ENCODE measurements at regions not wholly inside any gene's neighbourhood (a gene's known extent, or its start where the extent isn't known, plus 50 kb on each side); places are given as distances from the start of the nearest gene placed in this dataset.

DNA sequence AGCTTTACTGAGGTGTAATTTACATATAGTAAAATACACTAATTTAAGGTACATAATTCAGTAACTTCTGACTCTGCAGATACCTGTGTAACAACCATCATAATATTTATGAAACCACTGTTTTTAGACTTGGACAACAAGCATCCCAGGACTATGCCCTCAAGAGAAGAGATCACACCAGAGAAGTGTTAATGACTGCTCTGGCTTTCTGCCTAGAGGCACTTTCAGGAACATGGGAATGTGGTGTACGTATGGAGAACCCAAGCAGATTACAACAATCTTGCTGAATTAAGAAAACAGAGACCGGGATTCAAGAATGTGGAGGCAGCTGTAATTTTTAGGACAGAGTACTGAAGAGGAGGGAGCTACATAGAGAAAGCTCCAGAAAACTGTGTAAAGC is 475.2 kb downstream of the LPIN1 start:
- H3K27ac ChIP-seq, result no peak overlapping the region
- no peaks in the 10 kb centered on the region for H3K4me1 ChIP-seq
- WGBS, 2 donors, result 42 to 71% methylated on average over 2 of the region's 2 CpGs
- no peak overlapping the region for H3K4me3 ChIP-seq
- H3K9me3 ChIP-seq, result peaks cover 0 to 15% (median 0%) of the 10 kb centered on the region in 3 donors
- no peak for TF ChIP-seq POLR2A (IDR thresholded peaks at IDR 0.05)
- intact Hi-C loops (cut with DNase I), result no loop called here
- H3K36me3 ChIP-seq (replicated peaks in 1 of 2; ENCODE audit: insufficient read depth in 1 of 2, low read depth in 2 of 2), result no peaks in the 10 kb centered on the region
- no peaks in the 10 kb centered on the region for H3K27me3 ChIP-seq
- ATAC-seq, result no peak
- no peak for DNase-seq

- H3K9me3 ChIP-seq, result peaks cover 0 to 15% (median 0%) of the 10 kb centered on the region in 3 donors
- no peak for DNase-seq
- H3K4me3 ChIP-seq, result no peak overlapping the region
- ATAC-seq, result no peak
- TF ChIP-seq, protein P1, sequence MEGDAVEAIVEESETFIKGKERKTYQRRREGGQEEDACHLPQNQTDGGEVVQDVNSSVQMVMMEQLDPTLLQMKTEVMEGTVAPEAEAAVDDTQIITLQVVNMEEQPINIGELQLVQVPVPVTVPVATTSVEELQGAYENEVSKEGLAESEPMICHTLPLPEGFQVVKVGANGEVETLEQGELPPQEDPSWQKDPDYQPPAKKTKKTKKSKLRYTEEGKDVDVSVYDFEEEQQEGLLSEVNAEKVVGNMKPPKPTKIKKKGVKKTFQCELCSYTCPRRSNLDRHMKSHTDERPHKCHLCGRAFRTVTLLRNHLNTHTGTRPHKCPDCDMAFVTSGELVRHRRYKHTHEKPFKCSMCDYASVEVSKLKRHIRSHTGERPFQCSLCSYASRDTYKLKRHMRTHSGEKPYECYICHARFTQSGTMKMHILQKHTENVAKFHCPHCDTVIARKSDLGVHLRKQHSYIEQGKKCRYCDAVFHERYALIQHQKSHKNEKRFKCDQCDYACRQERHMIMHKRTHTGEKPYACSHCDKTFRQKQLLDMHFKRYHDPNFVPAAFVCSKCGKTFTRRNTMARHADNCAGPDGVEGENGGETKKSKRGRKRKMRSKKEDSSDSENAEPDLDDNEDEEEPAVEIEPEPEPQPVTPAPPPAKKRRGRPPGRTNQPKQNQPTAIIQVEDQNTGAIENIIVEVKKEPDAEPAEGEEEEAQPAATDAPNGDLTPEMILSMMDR (IDR thresholded peaks at IDR 0.05), result no peak
- no peak for TF ChIP-seq POLR2A (IDR thresholded peaks at IDR 0.05)
- no peaks in the 10 kb centered on the region for H3K4me1 ChIP-seq
- no peaks in the 10 kb centered on the region for H3K36me3 ChIP-seq (replicated peaks in 1 of 2; ENCODE audit: insufficient read depth in 1 of 2, low read depth in 2 of 2)
- intact Hi-C loops (cut with DNase I), result no loop called here
- H3K27ac ChIP-seq, result no peak overlapping the region
- 71 to 74% methylated on average over 1 of the region's 1 CpG for WGBS, 2 donors
- H3K27me3 ChIP-seq, result no peaks in the 10 kb centered on the region
Measured at GRCh38 chr2:12222554-12222953, 476.1 kb downstream of the LPIN1 start.

- no peak overlapping the region for H3K27ac ChIP-seq
- intact Hi-C loops (cut with DNase I), result no loop called here
Measured at GRCh38 chr2:12223732-12224131, 477.3 kb downstream of the LPIN1 start.

DNA sequence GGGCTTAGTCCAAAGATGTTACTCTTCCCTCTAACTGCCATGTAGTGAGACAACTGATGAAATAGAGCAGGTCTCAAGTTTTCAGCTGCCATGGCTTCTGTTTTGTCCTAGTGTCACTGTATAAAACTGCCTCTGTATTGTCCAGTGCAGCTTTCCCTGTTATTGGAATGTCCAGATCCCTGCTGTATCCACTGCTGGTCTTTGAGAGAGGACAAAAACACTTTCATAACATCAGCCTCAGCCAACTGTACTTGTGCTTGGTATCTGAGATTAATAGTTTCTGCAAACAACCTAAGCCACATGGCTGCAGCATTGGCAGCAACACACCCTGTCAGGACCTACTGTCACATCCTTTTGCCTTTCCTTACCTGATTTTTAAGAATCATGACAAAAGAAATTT is 480.2 kb downstream of the LPIN1 start:
- no peak for DNase-seq
- intact Hi-C loops (cut with DNase I), result no loop called here
- Histone ChIP-seq H3K4me3 (no peak overlapping the region), H3K4me1 (no peaks in the 10 kb centered on the region), H3K9me3 (peaks cover 0 to 15% (median 0%) of the 10 kb centered on the region in 3 donors), H3K27me3 (no peaks in the 10 kb centered on the region), H3K36me3 (replicated peaks in 1 of 2; ENCODE audit: insufficient read depth in 1 of 2, low read depth in 2 of 2) (no peaks in the 10 kb centered on the region), H3K27ac (no peak overlapping the region)
- ATAC-seq, result no peak
- TF ChIP-seq, protein P1 (IDR thresholded peaks at IDR 0.05), result no peak
- no peak for TF ChIP-seq POLR2A (IDR thresholded peaks at IDR 0.05)

More at GRCh38 chr2:12223732-12224131, 477.3 kb downstream of the LPIN1 start:
- ATAC-seq (no peak), DNase-seq (no peak)
- WGBS, 2 donors, result 93 to 96% methylated on average over 2 to 6 of the region's 6 CpGs
- Histone ChIP-seq H3K27me3 (no peaks in the 10 kb centered on the region), H3K36me3 (replicated peaks in 1 of 2; ENCODE audit: insufficient read depth in 1 of 2, low read depth in 2 of 2) (no peaks in the 10 kb centered on the region), H3K9me3 (peaks cover 0 to 15% (median 0%) of the 10 kb centered on the region in 3 donors), H3K4me1 (no peaks in the 10 kb centered on the region), H3K4me3 (no peak overlapping the region)
- TF ChIP-seq, protein P1 (IDR thresholded peaks at IDR 0.05), result no peak
- no peak for TF ChIP-seq POLR2A (IDR thresholded peaks at IDR 0.05)

- intact Hi-C loops (cut with DNase I), result no loop called here
- Histone ChIP-seq H3K27me3 (no peaks in the 10 kb centered on the region), H3K27ac (no peak overlapping the region), H3K36me3 (replicated peaks in 1 of 2; ENCODE audit: insufficient read depth in 1 of 2, low read depth in 2 of 2) (no peaks in the 10 kb centered on the region), H3K9me3 (peaks cover 0 to 14% (median 0%) of the 10 kb centered on the region in 3 donors), H3K4me1 (no peaks in the 10 kb centered on the region), H3K4me3 (no peak overlapping the region)
- no peak for DNase-seq
- WGBS, 2 donors, result 88% methylated on average over 4 of the region's 4 CpGs
- TF ChIP-seq, protein P1 (IDR thresholded peaks at IDR 0.05), result no peak
- TF ChIP-seq POLR2A (IDR thresholded peaks at IDR 0.05), result no peak
- no peak for ATAC-seq
Measured at GRCh38 chr2:12227941-12228608, 481.6 kb downstream of the LPIN1 start.
